Liver (tissue), 8 donors: ENCODE measurements at regions not wholly inside any gene's neighbourhood (a gene's known extent, or its start where the extent isn't known, plus 50 kb on each side); places are given as distances from the start of the nearest gene placed in this dataset.

Experiments
- DNase-seq: peaks from one replicate; pipeline ENCODE4 v3.0.0-alpha.2; 2017; ENCODE audit warnings: low spot score
- H3K27ac ChIP-seq, 2 donors: one replicate each; pipeline ENCODE4 v1.7.0; 2013; ENCODE audit warnings: inconsistent platforms in 2 of 2, low read length in 2 of 2, control low read depth in 1 of 2, low read depth in 1 of 2, mild to moderate bottlenecking in 1 of 2
- H3K27me3 ChIP-seq, 4 donors: one replicate each; pipeline versions ENCODE4 v1.6.1 to v1.7.0; 2013; ENCODE audit warnings: low read length in 3 of 4, inconsistent platforms in 1 of 4, mild to moderate bottlenecking in 1 of 4, moderate library complexity in 1 of 4; ENCODE audit not compliant: control insufficient read depth in 4 of 4, insufficient read depth in 4 of 4
- H3K36me3 ChIP-seq, 4 donors: one replicate each; pipeline versions ENCODE4 v1.6.1 to v1.7.0; 2013; ENCODE audit warnings: low read length in 3 of 4, mild to moderate bottlenecking in 3 of 4, low read depth in 1 of 4, moderate library complexity in 1 of 4; ENCODE audit not compliant: control insufficient read depth in 4 of 4, insufficient read depth in 3 of 4
- H3K4me1 ChIP-seq, 4 donors: one replicate each; pipeline versions ENCODE4 v1.6.1 to v1.7.0; 2013; ENCODE audit warnings: low read length in 3 of 4, mild to moderate bottlenecking in 3 of 4, moderate library complexity in 1 of 4; ENCODE audit not compliant: control insufficient read depth in 4 of 4, insufficient read depth in 4 of 4
- H3K4me3 ChIP-seq, 3 donors: one replicate each; pipeline versions ENCODE4 v1.6.1 to v1.7.0; 2013; ENCODE audit warnings: low read length in 3 of 3, control low read depth in 1 of 3, low read depth in 1 of 3, mild to moderate bottlenecking in 1 of 3
- H3K9ac ChIP-seq, 2 donors: one replicate each; pipeline ENCODE4 v1.7.0; 2013; ENCODE audit warnings: low read length in 2 of 2, mild to moderate bottlenecking in 2 of 2, moderate library complexity in 2 of 2, control low read depth in 1 of 2, low read depth in 1 of 2
- H3K9me3 ChIP-seq, 4 donors: one replicate each; pipeline versions ENCODE4 v1.6.1 to v1.7.0; 2013; ENCODE audit warnings: low read length in 3 of 4; ENCODE audit not compliant: control insufficient read depth in 4 of 4
- ATF3 ChIP-seq: IDR thresholded peaks from 2 replicates; pipeline ENCODE4 v1.6.1; 2016; ENCODE audit warnings: antibody characterized with exemption
- CTCF ChIP-seq: fragments of 150-350 bp; IDR thresholded peaks from 2 replicates; pipeline ENCODE4 v1.5.1; 2017; ENCODE audit warnings: improper control_type of control experiment, low read depth, low read length; ENCODE audit not compliant: missing input control
- EGR1 ChIP-seq, 2 donors: IDR thresholded peaks; 2 replicates each; pipeline ENCODE4 v1.6.1; 2016 to 2018; ENCODE audit warnings: antibody characterized with exemption in 2 of 2, low read depth in 2 of 2
- FOXA1 ChIP-seq: IDR thresholded peaks from 2 replicates; pipeline ENCODE4 v1.6.1; 2016; ENCODE audit warnings: antibody characterized with exemption
- FOXA2 ChIP-seq: IDR thresholded peaks from 2 replicates; pipeline ENCODE4 v1.6.1; 2016; ENCODE audit warnings: antibody characterized with exemption
- GABPA ChIP-seq, 2 donors: IDR thresholded peaks in 1 of 2; conservative IDR thresholded peaks in 1 of 2; 2 replicates each; pipeline ENCODE4 v1.6.1; 2016; ENCODE audit warnings: antibody characterized with exemption in 2 of 2, mild to moderate bottlenecking in 1 of 2, moderate library complexity in 1 of 2
- HNF4A ChIP-seq, 2 donors: conservative IDR thresholded peaks; 2 replicates each; pipeline ENCODE4 v1.6.1; 2016; ENCODE audit warnings: antibody characterized with exemption in 2 of 2, mild to moderate bottlenecking in 2 of 2
- HNF4G ChIP-seq: IDR thresholded peaks from 2 replicates; pipeline ENCODE4 v1.6.1; 2016; ENCODE audit warnings: antibody characterized with exemption
- JUND ChIP-seq, 2 donors: IDR thresholded peaks; 2 replicates each; pipeline ENCODE4 v1.6.1; 2016; ENCODE audit warnings: antibody characterized with exemption in 2 of 2
- MAX ChIP-seq: IDR thresholded peaks from 2 replicates; pipeline ENCODE4 v1.6.1; 2016; ENCODE audit warnings: antibody characterized with exemption
- NR2F2 ChIP-seq: IDR thresholded peaks from 2 replicates; pipeline ENCODE4 v1.6.1; 2016; ENCODE audit warnings: antibody characterized with exemption
- RAD21 ChIP-seq, 2 donors: IDR thresholded peaks; 2 replicates each; pipeline ENCODE4 v1.6.1; 2016; ENCODE audit warnings: antibody characterized with exemption in 2 of 2, mild to moderate bottlenecking in 2 of 2
- REST ChIP-seq: IDR thresholded peaks from 2 replicates; pipeline ENCODE4 v1.6.1; 2016; ENCODE audit warnings: antibody characterized with exemption, mild to moderate bottlenecking
- RXRA ChIP-seq, 2 donors: IDR thresholded peaks; 2 replicates each; pipeline ENCODE4 v1.6.1; 2017 to 2018; ENCODE audit warnings: antibody characterized with exemption in 2 of 2, mild to moderate bottlenecking in 1 of 2
- SP1 ChIP-seq: IDR thresholded peaks from 2 replicates; pipeline ENCODE4 v1.6.1; 2018; ENCODE audit warnings: antibody characterized with exemption, mild to moderate bottlenecking
- TAF1 ChIP-seq: conservative IDR thresholded peaks from 2 replicates; pipeline ENCODE4 v1.6.1; 2016; ENCODE audit warnings: antibody characterized with exemption, mild to moderate bottlenecking
- YY1 ChIP-seq: IDR thresholded peaks from 2 replicates; pipeline ENCODE4 v1.6.1; 2016; ENCODE audit warnings: antibody characterized with exemption, mild to moderate bottlenecking
- ZBTB33 ChIP-seq: IDR thresholded peaks from 2 replicates; pipeline ENCODE4 v1.6.1; 2016; ENCODE audit warnings: antibody characterized with exemption
- WGBS: extraction: QIAGEN DNeasy Blood & Tissue Kit; methylation state at CpG from one replicate; pipeline ENCODE4 v1.1.7; 2013; 5-methylcytosine and 5-hydroxymethylcytosine counted together
- donor health status: healthy.
- donor health status: healthy.
- donor health status: healthy.
- donor health status: healthy.
- donor health status: healthy.

- 90% methylated on average over 2 of the region's 2 CpGs for WGBS
- no peak for TF ChIP-seq RXRA (IDR thresholded peaks at IDR 0.05)
- TF ChIP-seq TAF1, result no peak
- TF ChIP-seq ZBTB33, result no peak
- no peak for TF ChIP-seq RAD21 (IDR thresholded peaks at IDR 0.05)
- TF ChIP-seq FOXA1, result no peak
- no peak for TF ChIP-seq YY1
- TF ChIP-seq JUND (IDR thresholded peaks at IDR 0.05), result no peak
- TF ChIP-seq EGR1 (IDR thresholded peaks at IDR 0.05; ENCODE audit: low read depth in 2 of 2), result no peak
- no peak for TF ChIP-seq CTCF
- no peak for TF ChIP-seq FOXA2
- no peak for TF ChIP-seq REST
- no peak for TF ChIP-seq ATF3
- no peak for TF ChIP-seq SP1
- no peak for TF ChIP-seq HNF4A (conservative IDR thresholded peaks at IDR 0.05)
- no peak for TF ChIP-seq HNF4G
- Histone ChIP-seq H3K9me3 (no peaks in the 10 kb centered on the region), H3K27ac (no peak overlapping the region), H3K4me1 (no peaks in the 10 kb centered on the region), H3K4me3 (no peak overlapping the region), H3K27me3 (no peaks in the 10 kb centered on the region), H3K9ac (no peak overlapping the region), H3K36me3 (no peaks in the 10 kb centered on the region)
- no peak for DNase-seq
These were observed 617.2 kb downstream of the NR2F1-AS1 start for GRCh38 chr5:92963800-92964199.

- H3K36me3 ChIP-seq, result no peaks in the 10 kb centered on the region
- no peaks in the 10 kb centered on the region for H3K4me1 ChIP-seq
- TF ChIP-seq FOXA2 (no peak), NR2F2 (no peak), EGR1 (IDR thresholded peaks at IDR 0.05; ENCODE audit: low read depth in 2 of 2) (no peak), RAD21 (IDR thresholded peaks at IDR 0.05) (no peak), SP1 (no peak), FOXA1 (no peak), GABPA (IDR thresholded peaks at IDR 0.05 in 1 of 2, conservative IDR thresholded peaks at IDR 0.05 in 1 of 2) (no peak), MAX (no peak), TAF1 (no peak), ZBTB33 (no peak), YY1 (no peak)
- H3K27ac ChIP-seq, result no peak overlapping the region
- H3K4me3 ChIP-seq, result no peak overlapping the region
- no peak for DNase-seq
- H3K9ac ChIP-seq, result no peak overlapping the region
- H3K27me3 ChIP-seq, result no peaks in the 10 kb centered on the region
- no peaks in the 10 kb centered on the region for H3K9me3 ChIP-seq
These were observed 618.3 kb downstream of the NR2F1-AS1 start for GRCh38 chr5:92962752-92963151.
